Spinal cord (tissue), 9 donors: ENCODE measurements at regions not wholly inside any gene's neighbourhood (a gene's known extent, or its start where the extent isn't known, plus 50 kb on each side); places are given as distances from the start of the nearest gene placed in this dataset.

Experiments
- DNase-seq, 6 donors: peaks; one replicate each; pipeline versions ENCODE4 v3.0.0 to v3.0.0-alpha.2; 2013 to 2015; ENCODE audit warnings: low spot score in 6 of 6, low read depth in 4 of 6
- H3K27ac ChIP-seq: one replicate; pipeline ENCODE4 v1.5.1; 2013; ENCODE audit warnings: low read depth, low read length, control low read depth
- H3K27me3 ChIP-seq: one replicate; pipeline ENCODE4 v1.6.1; 2013; ENCODE audit warnings: low read length; ENCODE audit not compliant: control insufficient read depth, insufficient read depth
- H3K36me3 ChIP-seq: one replicate; pipeline ENCODE4 v1.6.1; 2013; ENCODE audit warnings: low read length; ENCODE audit not compliant: control insufficient read depth, insufficient read depth
- H3K4me1 ChIP-seq: one replicate; pipeline ENCODE4 v1.6.1; 2013; ENCODE audit warnings: low read length; ENCODE audit not compliant: control insufficient read depth, insufficient read depth
- H3K4me3 ChIP-seq: one replicate; pipeline ENCODE4 v1.5.1; 2013; ENCODE audit warnings: low read depth, low read length, control low read depth
- H3K9me3 ChIP-seq: one replicate; pipeline ENCODE4 v1.6.1; 2013; ENCODE audit warnings: low read length; ENCODE audit not compliant: control insufficient read depth, insufficient read depth
- WGBS: methylation state at CpG from one replicate; pipeline ENCODE4 v1.1.5; 2013; ENCODE audit warnings: missing lambda C conversion rate; ENCODE audit not compliant: insufficient coverage; 5-methylcytosine and 5-hydroxymethylcytosine counted together
- donor health status: healthy.

DNA sequence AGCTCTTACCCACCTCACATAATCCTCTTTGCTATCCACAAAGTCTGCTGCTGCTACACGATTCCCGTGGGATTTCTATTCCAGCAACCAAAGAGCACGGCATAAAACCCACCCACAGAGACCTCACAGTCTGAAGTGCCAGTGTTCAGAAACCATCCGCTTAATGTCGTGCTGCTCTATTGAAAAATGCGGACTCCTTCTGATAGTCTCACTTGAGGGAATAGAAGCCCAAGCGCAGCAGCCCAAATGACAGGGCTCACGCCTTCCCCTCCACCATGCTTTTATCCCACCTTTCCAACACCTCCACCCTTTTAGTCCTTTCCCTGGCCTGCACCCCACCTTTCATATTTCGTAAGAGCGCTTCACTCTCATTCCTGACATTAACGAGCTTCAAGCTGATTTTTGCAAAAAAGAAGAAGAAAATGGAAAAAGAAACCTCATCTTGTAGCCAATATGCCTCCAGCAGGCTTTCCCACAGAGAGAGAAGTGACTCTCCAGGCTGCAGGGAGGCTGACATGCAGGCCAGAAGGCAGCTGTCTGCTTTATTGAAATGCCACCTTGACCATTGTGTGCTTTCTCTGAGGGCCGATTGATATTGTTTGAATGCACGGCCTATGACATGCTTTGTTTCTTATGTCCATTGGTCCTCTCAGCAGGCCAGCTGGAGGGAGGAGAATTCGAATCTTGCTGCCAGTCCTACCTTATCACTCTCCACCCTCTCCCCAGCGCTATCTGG, 70.6 kb upstream of the PCSK1 start:
- 53% methylated on average over 12 of the region's 15 CpGs for WGBS
- DNase-seq = peak in 2 of 6 donors; percentile 15 to 78
- Histone ChIP-seq H3K9me3 (no peaks in the 10 kb centered on the region), H3K4me1 (peaks cover 5% of the 10 kb centered on the region), H3K27me3 (no peaks in the 10 kb centered on the region), H3K36me3 (no peaks in the 10 kb centered on the region), H3K4me3 (no peak overlapping the region), H3K27ac (no peak overlapping the region)

DNA sequence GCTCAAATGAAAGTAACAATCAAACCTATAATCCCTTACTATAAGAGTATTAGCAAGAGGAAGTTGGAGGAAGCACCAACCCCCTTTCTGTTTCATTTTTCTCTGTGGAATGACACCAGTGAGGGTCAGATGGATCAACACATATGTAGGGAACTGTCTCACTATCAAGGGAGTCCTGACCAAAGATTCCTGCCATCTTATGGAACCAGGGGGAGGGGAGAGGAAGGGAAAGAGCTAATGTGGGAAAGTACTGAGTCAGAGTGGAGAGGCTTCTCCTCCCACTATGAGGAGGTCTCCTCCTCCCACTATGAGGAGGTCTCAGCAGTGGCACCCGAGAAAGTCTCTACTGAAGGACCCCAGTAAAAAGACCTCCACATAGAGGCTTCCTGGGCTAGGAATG, 73.3 kb upstream of the PCSK1 start:
- Histone ChIP-seq H3K27ac (no peak overlapping the region), H3K4me1 (peaks cover 5% of the 10 kb centered on the region), H3K4me3 (no peak overlapping the region), H3K9me3 (no peaks in the 10 kb centered on the region), H3K27me3 (no peaks in the 10 kb centered on the region), H3K36me3 (no peaks in the 10 kb centered on the region)
- WGBS = no CpG with 5 or more reads among the region's 1 CpG
- no peak for DNase-seq

DNA sequence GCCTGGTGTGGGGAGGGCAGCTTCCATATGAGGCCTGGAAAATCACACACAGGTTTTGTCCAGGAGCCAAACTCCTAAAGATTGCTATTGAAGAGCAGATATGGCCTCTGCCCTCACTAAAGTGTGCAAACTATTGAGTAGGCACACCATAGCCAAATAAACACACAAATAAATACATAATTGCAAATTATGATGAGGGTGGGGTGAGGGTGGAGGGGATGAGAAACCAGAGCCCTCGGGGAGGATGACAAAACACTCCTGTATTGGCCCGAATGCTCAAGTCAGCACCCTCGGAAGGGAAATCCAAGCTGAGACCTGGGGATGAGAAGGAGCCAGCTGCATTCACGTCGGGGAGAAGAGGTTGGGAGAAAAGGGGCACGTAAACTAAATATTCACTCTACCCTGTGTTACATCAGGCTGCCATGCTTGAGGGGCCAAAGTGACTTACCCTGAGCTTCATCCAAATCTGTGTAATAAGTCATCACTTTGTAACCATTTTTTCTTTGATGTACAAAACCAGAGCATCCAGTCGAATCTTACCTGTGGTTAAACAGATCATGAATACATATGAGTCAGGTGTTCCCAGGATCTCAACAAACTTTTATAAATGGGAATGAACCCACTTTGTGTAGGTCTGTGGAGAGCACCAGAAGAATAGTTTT, 73.9 kb upstream of the PCSK1 start:
- Histone ChIP-seq H3K9me3 (no peaks in the 10 kb centered on the region), H3K4me1 (peaks cover 5% of the 10 kb centered on the region), H3K27ac (no peak overlapping the region), H3K27me3 (no peaks in the 10 kb centered on the region), H3K4me3 (no peak overlapping the region), H3K36me3 (no peaks in the 10 kb centered on the region)
- DNase-seq = no peak
- WGBS = 83% methylated on average over 3 of the region's 7 CpGs

DNA sequence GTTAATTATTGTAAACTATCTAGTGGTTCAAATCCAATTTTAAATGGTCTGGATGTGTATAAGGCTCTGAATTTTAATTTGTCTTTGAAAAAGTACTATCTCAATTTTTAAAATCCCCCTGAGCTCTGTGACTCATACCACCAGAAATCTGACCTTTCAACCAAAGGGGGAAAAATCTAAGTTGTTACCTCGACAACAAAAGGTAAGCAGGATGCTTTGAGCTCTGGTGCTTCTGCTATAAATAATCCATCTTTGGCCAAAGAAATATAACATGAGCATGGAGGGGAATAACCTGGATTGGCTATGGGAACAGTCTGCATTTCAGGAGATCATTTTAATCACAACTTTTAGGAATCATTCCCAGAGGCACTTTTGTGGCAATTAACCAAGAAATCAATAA, 76.3 kb upstream of the PCSK1 start:
- no peak overlapping the region for H3K27ac ChIP-seq
- no CpG with 5 or more reads among the region's 1 CpG for WGBS

DNA sequence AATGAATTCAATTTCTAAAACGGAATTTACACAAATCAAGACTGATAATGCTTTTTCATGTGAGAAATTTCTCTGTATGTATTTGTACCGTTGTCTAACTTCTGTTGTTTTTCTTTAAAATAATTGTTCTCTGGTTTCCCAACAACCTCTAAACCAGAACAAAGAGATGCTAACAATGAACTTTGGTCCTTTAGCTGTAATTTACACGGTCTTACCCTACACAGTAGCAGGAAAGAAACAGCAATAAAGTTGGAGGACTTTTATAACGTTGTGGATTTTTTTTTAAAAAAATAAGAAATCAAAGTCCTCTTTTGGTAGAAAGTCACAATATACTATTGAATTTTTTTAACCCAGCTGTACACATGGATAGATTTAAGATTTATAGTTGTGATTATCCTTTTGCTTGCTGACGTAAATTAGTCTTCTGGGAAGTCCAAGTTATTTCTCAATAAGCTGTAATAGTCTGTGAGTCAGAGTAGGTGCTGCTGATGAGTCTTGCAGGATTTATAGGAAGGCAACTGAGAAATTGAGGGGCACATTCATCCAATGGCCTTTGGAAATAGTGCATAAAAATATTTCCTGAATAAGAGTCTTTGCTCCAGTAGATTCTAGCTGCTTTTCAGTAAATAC, 76.8 kb upstream of the PCSK1 start:
- Histone ChIP-seq H3K4me1 (no peaks in the 10 kb centered on the region), H3K36me3 (no peaks in the 10 kb centered on the region), H3K27me3 (no peaks in the 10 kb centered on the region), H3K9me3 (no peaks in the 10 kb centered on the region), H3K27ac (no peak overlapping the region), H3K4me3 (no peak overlapping the region)
- WGBS = 60% methylated on average over 1 of the region's 5 CpGs
- DNase-seq = peak in 1 of 6 donors; percentile 86

More for the DNA sequence above, 76.3 kb upstream of the PCSK1 start:
- Histone ChIP-seq H3K4me1 (no peaks in the 10 kb centered on the region), H3K4me3 (no peak overlapping the region), H3K27me3 (no peaks in the 10 kb centered on the region), H3K9me3 (no peaks in the 10 kb centered on the region), H3K36me3 (no peaks in the 10 kb centered on the region)
- peak in 1 of 6 donors; percentile 56 for DNase-seq

DNA sequence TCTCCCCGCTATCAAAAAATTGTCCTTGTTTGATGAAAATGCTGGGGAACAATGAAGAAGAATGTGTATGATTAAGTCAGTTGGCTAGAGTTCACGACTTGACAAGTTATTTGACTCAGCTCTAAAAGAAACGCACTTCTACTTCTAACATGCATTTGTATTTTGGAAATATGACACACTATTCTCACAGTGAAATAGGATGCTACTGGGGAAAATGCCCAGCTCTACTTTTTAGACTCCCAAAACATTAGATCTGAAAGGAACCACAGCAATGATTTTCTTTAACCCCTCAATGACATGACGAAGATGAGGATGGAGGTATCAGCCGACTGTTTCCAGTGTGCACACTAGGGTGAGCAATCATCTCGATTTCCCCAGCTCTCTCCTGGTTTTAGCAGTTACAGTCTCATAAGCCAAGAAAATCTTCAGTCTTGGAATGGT, 83.6 kb upstream of the PCSK1 start:
- Histone ChIP-seq H3K9me3 (no peaks in the 10 kb centered on the region), H3K27me3 (no peaks in the 10 kb centered on the region), H3K4me1 (no peaks in the 10 kb centered on the region), H3K4me3 (no peak overlapping the region), H3K36me3 (no peaks in the 10 kb centered on the region), H3K27ac (no peak overlapping the region)
- peak in 2 of 6 donors; percentile 12 to 33 for DNase-seq
- WGBS = 80% methylated on average over 2 of the region's 6 CpGs

DNA sequence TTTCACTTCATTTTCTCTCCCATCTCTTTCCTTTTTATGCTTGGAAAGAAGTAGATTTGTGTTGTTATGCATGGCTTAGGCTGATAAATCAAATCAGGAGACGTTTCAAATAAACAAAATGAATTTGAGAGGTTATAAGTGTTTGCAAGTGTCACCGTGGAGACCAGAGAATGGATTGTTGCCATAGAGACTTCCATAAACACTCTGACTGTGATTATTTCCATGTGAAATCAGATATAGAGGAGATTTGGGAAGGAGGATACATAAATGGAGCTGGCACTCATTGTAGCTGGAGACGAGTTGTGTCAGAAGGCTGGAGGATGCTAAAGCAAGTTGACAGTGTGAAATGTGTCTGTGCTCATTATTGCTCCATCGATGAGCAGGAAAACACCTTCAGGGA, 84.2 kb upstream of the PCSK1 start:
- DNase-seq = peak in 2 of 6 donors; percentile 70 to 79
- Histone ChIP-seq H3K36me3 (no peaks in the 10 kb centered on the region), H3K9me3 (no peaks in the 10 kb centered on the region), H3K4me1 (no peaks in the 10 kb centered on the region), H3K27me3 (no peaks in the 10 kb centered on the region), H3K27ac (no peak overlapping the region), H3K4me3 (no peak overlapping the region)
- WGBS = 8% methylated on average over 1 of the region's 4 CpGs

DNA sequence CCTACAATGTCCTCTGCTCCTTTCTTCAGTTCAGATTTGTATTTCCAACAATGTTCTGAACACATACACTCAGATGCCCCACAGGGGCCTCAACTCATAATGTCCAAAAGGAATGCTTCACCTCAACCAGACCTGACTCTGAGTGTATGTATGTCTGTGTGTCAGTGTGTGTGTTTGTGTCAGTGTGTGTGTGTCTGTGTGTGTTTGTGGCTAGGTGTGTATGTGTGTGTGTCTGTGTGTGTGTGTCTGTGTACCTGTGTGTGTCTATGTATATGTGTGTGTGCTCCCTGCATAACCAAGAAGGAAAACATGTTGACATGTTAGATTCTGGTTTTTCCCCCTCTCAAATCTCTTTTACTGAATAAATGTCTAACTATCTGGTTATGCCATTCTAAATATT, 87.3 kb upstream of the PCSK1 start:
- Histone ChIP-seq H3K36me3 (no peaks in the 10 kb centered on the region), H3K4me3 (no peak overlapping the region), H3K27ac (no peak overlapping the region), H3K4me1 (no peaks in the 10 kb centered on the region), H3K27me3 (no peaks in the 10 kb centered on the region), H3K9me3 (no peaks in the 10 kb centered on the region)
- no peak for DNase-seq

DNA sequence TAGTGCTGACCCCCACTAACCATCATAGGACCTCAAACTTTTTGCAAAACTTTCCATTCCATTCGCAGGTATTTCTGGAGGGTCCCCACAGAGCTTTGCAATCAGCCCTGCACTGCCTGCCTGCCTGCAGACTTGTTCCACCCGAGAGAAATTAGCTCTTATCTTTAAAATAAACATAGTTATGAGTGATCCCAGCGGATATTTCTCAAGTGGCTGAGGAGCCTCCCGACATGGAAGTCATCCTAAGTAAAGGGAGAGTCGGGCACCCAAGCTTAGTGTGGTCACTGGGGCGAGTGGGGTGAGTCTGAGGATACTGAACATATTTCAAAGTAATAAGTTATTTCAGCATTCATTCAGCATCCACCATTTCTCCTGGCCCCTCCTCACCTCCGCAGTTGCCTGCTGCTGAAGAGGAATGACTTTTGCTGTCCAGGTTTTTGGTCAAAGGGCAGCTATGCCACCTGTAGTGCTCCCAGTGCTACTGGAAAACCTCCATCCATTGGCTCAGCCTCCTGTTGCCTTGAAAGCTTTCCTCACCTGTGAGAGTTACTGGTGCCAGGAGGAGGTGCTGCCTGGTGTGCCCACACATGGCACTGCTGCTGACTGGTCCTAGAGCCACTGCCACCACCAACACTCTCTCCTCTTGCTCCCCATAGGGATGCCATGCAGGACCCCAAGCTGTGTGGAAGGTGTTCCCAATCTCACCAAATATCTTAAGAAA, 89.7 kb upstream of the PCSK1 start:
- Histone ChIP-seq H3K36me3 (no peaks in the 10 kb centered on the region), H3K9me3 (no peaks in the 10 kb centered on the region), H3K4me3 (no peak overlapping the region), H3K4me1 (no peaks in the 10 kb centered on the region), H3K27me3 (no peaks in the 10 kb centered on the region), H3K27ac (no peak overlapping the region)
- no peak for DNase-seq
- WGBS = 61% methylated on average over 4 of the region's 7 CpGs
